ENCODE measurements at regions not wholly inside any gene's neighbourhood (a gene's known extent, or its start where the extent isn't known, plus 50 kb on each side); places are given as distances from the start of the nearest gene placed in this dataset.

DNA sequence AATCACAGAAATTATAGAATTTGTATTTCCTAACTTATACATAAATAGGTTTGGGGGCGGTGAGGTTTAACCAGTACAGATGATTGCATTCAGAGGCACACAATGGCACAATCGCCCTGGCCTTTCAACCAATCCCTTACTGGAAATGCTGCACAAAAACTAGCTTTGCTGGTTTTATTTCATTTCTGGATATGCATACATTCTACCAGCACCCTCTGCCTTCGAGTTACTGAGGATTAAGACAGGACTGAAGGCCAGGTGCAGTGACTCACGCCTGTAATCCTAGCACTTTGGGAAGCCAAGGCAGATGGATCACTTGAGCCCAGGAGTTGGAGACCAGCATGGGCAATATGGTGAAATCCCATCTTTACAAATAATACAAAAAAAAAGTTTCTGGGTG, 336.1 kb downstream of the ARRDC4 start:
- H3K27me3 Mint-ChIP-seq = peaks cover 14% of the 10 kb centered on the region
- H3K4me1 Mint-ChIP-seq = no peaks in the 10 kb centered on the region
- H3K36me3 Mint-ChIP-seq (ENCODE audit: insufficient read depth) = peaks cover 3% of the 10 kb centered on the region
- H3K27ac Mint-ChIP-seq (ENCODE audit: low read depth) = no peak overlapping the region
- ATAC-seq (replicated peaks; ENCODE audit: extremely low read depth, poor library complexity, severe bottlenecking) (no peak), DNase-seq (ENCODE audit: low spot score in 2 of 2) (no peak)
- H3K4me3 Mint-ChIP-seq = no peak overlapping the region
- H3K9me3 Mint-ChIP-seq = no peaks in the 10 kb centered on the region

DNA sequence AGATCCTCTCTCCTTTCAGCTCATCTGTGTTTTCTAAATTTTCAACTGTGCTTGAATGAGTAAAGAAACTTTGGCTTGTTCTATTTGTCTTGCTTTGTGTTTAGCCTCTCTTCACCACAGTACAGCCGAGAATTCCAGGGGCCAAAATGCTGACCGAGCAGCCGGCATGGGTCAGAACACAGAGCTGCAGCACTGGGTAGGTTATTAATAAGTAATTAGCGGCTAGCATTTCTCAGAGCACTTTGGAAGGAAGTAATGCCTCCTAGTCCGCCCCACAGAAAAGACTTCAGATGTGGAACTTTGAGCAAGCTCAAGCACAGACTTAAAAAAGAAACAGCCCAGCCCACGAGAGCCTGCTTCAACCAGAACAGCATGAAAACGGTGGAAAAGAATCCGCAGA, 343.9 kb downstream of the ARRDC4 start:
- ATAC-seq (replicated peaks; ENCODE audit: extremely low read depth, poor library complexity, severe bottlenecking) (no peak), DNase-seq (ENCODE audit: low spot score in 2 of 2) (no peak)
- H3K27me3 Mint-ChIP-seq = peaks cover 14% of the 10 kb centered on the region
- H3K27ac Mint-ChIP-seq (ENCODE audit: low read depth) = no peak overlapping the region
- no peaks in the 10 kb centered on the region for H3K9me3 Mint-ChIP-seq
- no peaks in the 10 kb centered on the region for H3K4me1 Mint-ChIP-seq
- no peak overlapping the region for H3K4me3 Mint-ChIP-seq
- H3K36me3 Mint-ChIP-seq (ENCODE audit: insufficient read depth) = peaks cover 1% of the 10 kb centered on the region

DNA sequence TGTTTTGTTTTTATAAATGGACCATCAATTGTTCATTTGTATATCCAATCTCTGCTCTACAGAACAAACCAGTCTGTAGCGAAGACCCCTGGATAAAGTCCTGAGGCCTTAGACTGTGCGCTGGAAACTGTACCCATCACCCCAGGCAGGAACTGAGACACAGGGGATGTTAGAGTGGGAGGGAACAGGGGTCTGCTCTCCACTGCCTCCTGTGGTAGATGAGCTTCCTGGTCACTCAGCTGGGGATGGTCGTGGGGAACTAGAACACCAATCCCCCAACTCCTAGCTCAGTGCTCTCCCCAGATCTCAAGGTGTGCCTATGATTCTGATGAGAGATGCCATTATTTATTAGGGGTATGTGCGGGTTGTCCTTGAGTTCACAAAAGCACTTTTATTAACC, 340.2 kb upstream of the IGF1R start:
- Mint-ChIP-seq H3K4me1 (no peaks in the 10 kb centered on the region), H3K27ac (ENCODE audit: low read depth) (no peak overlapping the region), H3K9me3 (no peaks in the 10 kb centered on the region), H3K4me3 (no peak overlapping the region), H3K36me3 (ENCODE audit: insufficient read depth) (no peaks in the 10 kb centered on the region), H3K27me3 (no peaks in the 10 kb centered on the region)
- ATAC-seq (replicated peaks; ENCODE audit: extremely low read depth, poor library complexity, severe bottlenecking) = no peak
- no peak for DNase-seq (ENCODE audit: low spot score in 2 of 2)

DNA sequence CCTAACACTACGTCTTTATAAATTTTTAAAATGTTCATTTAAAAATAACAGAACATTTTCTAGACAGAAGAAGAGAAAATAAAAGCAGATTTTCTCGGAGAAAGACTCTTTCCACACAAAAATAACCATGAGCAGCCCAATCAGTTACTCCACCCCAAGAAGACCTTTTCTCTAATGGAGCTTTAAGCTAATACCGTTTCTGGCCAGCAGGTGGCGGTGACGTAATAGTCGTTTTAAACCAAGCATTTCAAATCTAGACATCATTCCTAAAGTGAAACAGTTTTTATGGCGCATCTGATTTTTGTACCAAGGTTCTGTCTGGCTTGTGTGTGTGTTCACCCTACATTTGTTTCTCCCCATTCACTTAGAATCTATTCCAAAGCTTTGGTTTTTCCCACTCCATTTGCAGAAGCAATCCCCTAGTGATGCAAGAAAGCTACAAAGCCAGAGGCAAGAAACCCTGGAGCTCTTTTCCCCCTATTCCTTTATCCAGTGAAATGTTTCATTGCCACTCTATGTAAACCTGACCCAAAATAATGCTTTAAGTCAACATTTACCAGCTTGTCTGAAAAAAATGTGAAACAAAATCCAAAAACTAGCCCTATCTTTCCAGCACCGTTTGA, 336.7 kb upstream of the IGF1R start:
- ATAC-seq (replicated peaks; ENCODE audit: extremely low read depth, poor library complexity, severe bottlenecking) = no peak
- no peak overlapping the region for H3K4me3 Mint-ChIP-seq
- H3K4me1 Mint-ChIP-seq = no peaks in the 10 kb centered on the region
- DNase-seq (ENCODE audit: low spot score in 2 of 2) = peak; percentile 23 to 54
- H3K27me3 Mint-ChIP-seq = no peaks in the 10 kb centered on the region
- H3K9me3 Mint-ChIP-seq = no peaks in the 10 kb centered on the region
- no peaks in the 10 kb centered on the region for H3K36me3 Mint-ChIP-seq (ENCODE audit: insufficient read depth)
- H3K27ac Mint-ChIP-seq (ENCODE audit: low read depth) = no peak overlapping the region

DNA sequence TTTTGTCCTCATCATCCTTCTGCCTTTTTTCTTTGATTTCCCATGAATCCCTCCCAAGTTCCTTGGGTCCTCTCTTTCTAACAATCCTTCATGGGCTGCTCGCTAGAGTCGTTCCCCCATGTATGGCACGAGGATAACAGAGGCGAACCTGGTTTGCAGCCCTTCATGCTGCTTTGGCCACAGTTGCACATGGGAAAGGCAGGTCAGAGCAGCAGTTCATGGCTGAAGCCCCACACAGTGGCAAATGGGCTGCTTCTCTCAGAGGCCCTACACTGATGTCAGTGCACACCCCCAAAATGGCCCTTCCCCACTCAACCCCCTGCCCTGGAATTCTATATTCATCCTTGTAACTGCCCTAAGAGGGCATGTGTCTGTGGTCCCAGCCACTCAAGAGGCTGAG, 335.4 kb upstream of the IGF1R start:
- no peak for DNase-seq (ENCODE audit: low spot score in 2 of 2)
- no peaks in the 10 kb centered on the region for H3K4me1 Mint-ChIP-seq
- no peaks in the 10 kb centered on the region for H3K27me3 Mint-ChIP-seq
- no peaks in the 10 kb centered on the region for H3K36me3 Mint-ChIP-seq (ENCODE audit: insufficient read depth)
- no peaks in the 10 kb centered on the region for H3K9me3 Mint-ChIP-seq
- no peak overlapping the region for H3K4me3 Mint-ChIP-seq
- no peak overlapping the region for H3K27ac Mint-ChIP-seq (ENCODE audit: low read depth)
- no peak for ATAC-seq (replicated peaks; ENCODE audit: extremely low read depth, poor library complexity, severe bottlenecking)

DNA sequence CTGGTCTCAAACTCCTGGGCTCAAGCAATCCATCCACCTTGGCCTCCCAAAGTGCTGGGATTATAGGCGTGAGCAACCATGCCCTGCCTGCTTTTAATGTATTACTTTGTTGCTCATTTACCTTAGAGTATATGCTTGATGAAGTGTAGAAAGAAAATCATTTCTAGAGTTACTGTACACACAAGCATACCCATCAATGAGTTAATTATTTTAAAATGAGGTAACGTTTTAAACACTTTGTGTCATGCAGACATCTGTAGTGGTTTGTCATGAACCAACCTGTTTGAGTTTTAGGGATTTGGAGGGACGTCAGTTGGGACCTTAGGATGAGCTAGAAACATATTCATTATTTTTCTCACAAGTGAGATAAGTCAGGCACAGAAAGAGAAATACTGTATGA, 332.4 kb upstream of the IGF1R start:
- Mint-ChIP-seq H3K27ac (ENCODE audit: low read depth) (no peak overlapping the region), H3K27me3 (no peaks in the 10 kb centered on the region)

DNA sequence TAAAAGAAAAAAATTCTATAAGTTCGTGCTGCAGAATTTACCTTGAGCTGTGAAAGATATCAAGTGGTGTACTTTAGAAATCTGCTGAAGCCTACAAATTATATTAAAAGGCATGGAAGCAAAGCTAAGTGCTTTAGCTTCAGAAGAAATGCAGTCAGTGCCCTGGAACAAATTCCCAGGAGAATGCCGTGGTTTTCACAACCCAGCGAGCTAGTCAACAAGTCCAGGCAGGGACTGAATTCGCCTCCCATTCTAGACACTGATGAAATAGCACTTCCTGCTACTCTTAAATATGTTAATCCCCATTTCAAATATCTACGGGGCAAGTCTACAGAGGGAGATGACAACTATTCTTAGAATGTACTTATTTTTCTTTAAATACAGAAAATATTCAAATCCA, 326.4 kb upstream of the IGF1R start:
- H3K36me3 Mint-ChIP-seq (ENCODE audit: insufficient read depth) = no peaks in the 10 kb centered on the region
- no peaks in the 10 kb centered on the region for H3K9me3 Mint-ChIP-seq
- H3K4me1 Mint-ChIP-seq = no peaks in the 10 kb centered on the region
- DNase-seq (ENCODE audit: low spot score in 2 of 2) (no peak), ATAC-seq (replicated peaks; ENCODE audit: extremely low read depth, poor library complexity, severe bottlenecking) (no peak)
- H3K4me3 Mint-ChIP-seq = no peak overlapping the region
- no peak overlapping the region for H3K27ac Mint-ChIP-seq (ENCODE audit: low read depth)
- H3K27me3 Mint-ChIP-seq = no peaks in the 10 kb centered on the region

More for the DNA sequence above, 332.4 kb upstream of the IGF1R start:
- DNase-seq (ENCODE audit: low spot score in 2 of 2) (no peak), ATAC-seq (replicated peaks; ENCODE audit: extremely low read depth, poor library complexity, severe bottlenecking) (no peak)
- Mint-ChIP-seq H3K4me3 (no peak overlapping the region), H3K4me1 (no peaks in the 10 kb centered on the region), H3K9me3 (no peaks in the 10 kb centered on the region), H3K36me3 (ENCODE audit: insufficient read depth) (no peaks in the 10 kb centered on the region)

DNA sequence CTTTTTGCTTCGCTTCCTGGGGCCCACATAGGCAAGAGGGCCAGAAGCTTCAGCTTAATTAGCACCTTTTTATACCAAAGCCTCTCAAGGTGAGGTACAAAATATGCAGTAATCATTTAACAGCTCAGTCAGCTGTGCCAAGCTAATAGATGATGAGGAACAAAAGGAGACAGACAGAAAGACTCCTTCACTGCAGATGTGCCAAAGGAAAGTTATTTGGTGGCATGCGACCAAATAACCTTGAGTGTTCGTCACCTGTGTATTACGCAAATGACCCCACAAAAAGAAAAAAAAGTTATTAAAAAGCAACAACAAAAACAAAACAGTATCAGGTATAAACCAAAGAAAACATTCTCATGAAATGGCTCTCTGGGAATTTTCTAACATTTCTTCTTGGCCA, 325.8 kb upstream of the IGF1R start:
- Mint-ChIP-seq H3K4me1 (no peaks in the 10 kb centered on the region), H3K4me3 (no peak overlapping the region), H3K27me3 (no peaks in the 10 kb centered on the region), H3K36me3 (ENCODE audit: insufficient read depth) (no peaks in the 10 kb centered on the region), H3K27ac (ENCODE audit: low read depth) (no peak overlapping the region), H3K9me3 (no peaks in the 10 kb centered on the region)
- no peak for ATAC-seq (replicated peaks; ENCODE audit: extremely low read depth, poor library complexity, severe bottlenecking)
- DNase-seq (ENCODE audit: low spot score in 2 of 2) = no peak

DNA sequence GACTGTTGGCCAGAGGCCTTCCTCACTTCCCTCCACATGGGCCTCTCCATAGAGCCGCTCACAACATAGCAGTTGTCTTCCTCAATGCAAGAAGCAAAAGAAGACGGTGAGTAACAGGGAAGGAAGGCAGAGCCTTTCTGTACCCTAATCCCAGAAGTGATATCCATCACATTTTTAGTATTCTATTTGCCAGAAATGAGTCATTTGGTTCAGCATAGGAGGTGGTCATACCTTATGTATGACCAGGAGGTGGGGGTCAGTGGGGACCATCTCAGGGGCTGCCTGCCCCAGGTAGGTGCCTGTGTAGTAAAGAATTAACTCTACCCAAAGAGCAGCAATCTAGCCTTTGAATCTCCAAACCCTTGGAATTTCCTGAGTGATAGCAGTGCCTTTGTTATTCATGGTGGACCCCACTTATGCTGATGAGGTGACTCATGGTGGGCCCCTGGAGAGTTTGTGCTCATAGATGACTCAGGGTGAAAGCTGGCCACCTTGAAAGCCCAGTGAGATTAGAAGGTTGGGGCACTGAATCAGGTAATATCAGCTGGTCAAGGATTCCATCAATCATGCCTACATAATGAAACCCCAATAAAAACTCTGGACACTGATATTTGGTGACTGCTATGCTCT, 323.9 kb upstream of the IGF1R start:
- H3K27me3 Mint-ChIP-seq = no peaks in the 10 kb centered on the region
- no peaks in the 10 kb centered on the region for H3K9me3 Mint-ChIP-seq
- no peaks in the 10 kb centered on the region for H3K36me3 Mint-ChIP-seq (ENCODE audit: insufficient read depth)
- no peak overlapping the region for H3K27ac Mint-ChIP-seq (ENCODE audit: low read depth)
- ATAC-seq (replicated peaks; ENCODE audit: extremely low read depth, poor library complexity, severe bottlenecking) (no peak), DNase-seq (ENCODE audit: low spot score in 2 of 2) (no peak)
- no peak overlapping the region for H3K4me3 Mint-ChIP-seq
- H3K4me1 Mint-ChIP-seq = no peaks in the 10 kb centered on the region

DNA sequence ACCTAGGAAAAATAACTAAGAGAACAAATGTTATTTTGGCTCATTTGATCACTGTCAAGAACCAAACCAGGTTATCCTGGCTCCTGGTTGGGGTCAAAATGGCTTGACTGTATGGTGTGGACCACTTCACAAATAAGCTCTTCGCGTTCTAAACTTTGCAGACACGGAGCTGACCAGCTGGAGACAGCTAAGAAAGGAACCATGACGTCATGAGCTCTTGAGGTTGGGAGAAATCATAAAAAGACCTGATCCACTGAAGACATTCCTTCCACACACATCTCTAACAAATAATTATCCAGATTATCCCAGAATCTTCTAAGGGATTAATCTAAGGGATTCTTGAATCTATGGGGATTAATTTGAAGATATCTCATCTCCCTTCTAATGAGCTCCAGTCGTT, 321.5 kb upstream of the IGF1R start:
- peaks cover 2% of the 10 kb centered on the region for H3K27me3 Mint-ChIP-seq
- H3K4me1 Mint-ChIP-seq = no peaks in the 10 kb centered on the region
- DNase-seq (ENCODE audit: low spot score in 2 of 2) = no peak
- H3K4me3 Mint-ChIP-seq = no peak overlapping the region
- H3K27ac Mint-ChIP-seq (ENCODE audit: low read depth) = no peak overlapping the region
- no peaks in the 10 kb centered on the region for H3K36me3 Mint-ChIP-seq (ENCODE audit: insufficient read depth)
- no peak for ATAC-seq (replicated peaks; ENCODE audit: extremely low read depth, poor library complexity, severe bottlenecking)
- H3K9me3 Mint-ChIP-seq = no peaks in the 10 kb centered on the region

DNA sequence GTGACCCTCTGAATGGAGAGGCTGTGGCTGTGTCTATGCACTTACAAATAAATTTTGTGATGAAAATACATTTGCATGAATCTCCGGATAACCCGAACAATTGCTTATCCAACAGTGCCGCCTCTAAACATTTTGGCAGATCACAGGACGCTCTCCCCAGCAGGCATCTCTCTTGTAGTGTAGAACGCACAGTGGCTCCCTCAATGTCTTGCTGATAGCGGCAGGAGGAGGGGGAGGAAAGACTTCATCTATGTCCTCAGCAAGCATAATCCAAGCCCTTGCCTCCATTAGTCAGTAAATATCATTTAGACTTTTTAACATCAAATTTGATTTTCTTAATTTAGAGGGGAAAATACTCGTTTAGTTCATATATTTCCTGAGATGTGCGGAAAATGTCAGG, 318.1 kb upstream of the IGF1R start:
- Mint-ChIP-seq H3K36me3 (ENCODE audit: insufficient read depth) (no peaks in the 10 kb centered on the region), H3K9me3 (peaks cover 7% of the 10 kb centered on the region), H3K4me3 (no peak overlapping the region), H3K27ac (ENCODE audit: low read depth) (no peak overlapping the region), H3K27me3 (peaks cover 13% of the 10 kb centered on the region), H3K4me1 (no peaks in the 10 kb centered on the region)
- no peak for DNase-seq (ENCODE audit: low spot score in 2 of 2)
- no peak for ATAC-seq (replicated peaks; ENCODE audit: extremely low read depth, poor library complexity, severe bottlenecking)

DNA sequence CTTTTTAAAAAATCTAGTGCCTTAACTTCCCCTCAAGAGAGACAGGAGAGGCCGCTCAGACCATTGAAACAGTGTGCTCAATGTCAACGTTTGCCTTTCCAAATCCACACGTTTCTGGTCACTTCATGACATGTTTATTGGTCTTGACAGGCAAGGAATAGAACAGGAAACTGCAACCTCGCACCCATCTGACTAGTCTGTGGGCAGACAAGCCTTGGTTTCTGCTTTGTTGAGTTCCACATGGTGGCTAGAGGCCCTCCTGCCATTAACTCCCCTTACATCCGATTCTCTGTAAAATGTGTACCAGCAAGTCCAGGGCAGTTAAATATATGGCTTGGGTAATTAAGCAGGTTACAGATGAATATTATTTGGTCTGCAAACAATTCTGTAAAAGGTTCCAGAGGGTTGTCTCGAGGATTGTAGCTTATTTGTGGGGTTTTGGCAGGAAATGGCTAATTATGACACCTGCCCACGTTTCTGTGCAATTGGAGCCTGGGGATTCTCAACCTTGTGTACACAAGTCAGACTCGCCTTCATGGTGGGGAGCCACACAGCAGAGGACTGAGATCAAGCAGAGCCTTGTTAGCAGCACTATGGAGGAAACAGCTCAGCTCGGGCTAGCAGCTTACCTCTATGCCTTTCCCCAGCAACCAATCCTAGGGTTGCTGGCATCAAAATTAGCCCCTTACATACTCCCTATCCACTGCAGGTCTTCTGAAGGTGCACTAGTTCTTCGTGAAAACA, 317.5 kb upstream of the IGF1R start:
- Mint-ChIP-seq H3K27me3 (peaks cover 13% of the 10 kb centered on the region), H3K4me1 (no peaks in the 10 kb centered on the region), H3K36me3 (ENCODE audit: insufficient read depth) (no peaks in the 10 kb centered on the region), H3K9me3 (peaks cover 7% of the 10 kb centered on the region), H3K27ac (ENCODE audit: low read depth) (no peak overlapping the region), H3K4me3 (no peak overlapping the region)
- DNase-seq (ENCODE audit: low spot score in 2 of 2) (no peak), ATAC-seq (replicated peaks; ENCODE audit: extremely low read depth, poor library complexity, severe bottlenecking) (no peak)

DNA sequence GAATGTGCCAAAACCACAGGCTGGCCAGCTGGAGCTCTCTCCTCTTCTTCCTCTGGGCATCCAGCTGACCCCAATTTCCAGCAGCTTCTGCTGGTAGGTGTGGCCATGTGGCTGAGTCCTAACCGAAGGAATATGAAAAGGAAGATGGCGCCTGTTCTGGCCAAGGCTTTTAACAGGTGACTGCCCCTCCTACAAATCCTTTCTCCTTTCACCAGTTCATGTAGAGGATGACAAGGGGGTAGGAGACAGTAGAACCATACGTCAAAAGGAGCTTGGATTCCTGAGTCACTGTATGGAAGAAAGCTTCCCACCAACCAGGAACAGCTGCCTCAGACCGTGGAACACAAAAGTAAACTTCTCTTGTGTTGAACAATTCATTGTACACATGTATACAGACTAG, 316.7 kb upstream of the IGF1R start:
- no peaks in the 10 kb centered on the region for H3K4me1 Mint-ChIP-seq
- H3K27me3 Mint-ChIP-seq = peaks cover 13% of the 10 kb centered on the region
- H3K36me3 Mint-ChIP-seq (ENCODE audit: insufficient read depth) = no peaks in the 10 kb centered on the region
- H3K4me3 Mint-ChIP-seq = no peak overlapping the region
- H3K27ac Mint-ChIP-seq (ENCODE audit: low read depth) = no peak overlapping the region
- peaks cover 7% of the 10 kb centered on the region for H3K9me3 Mint-ChIP-seq
- ATAC-seq (replicated peaks; ENCODE audit: extremely low read depth, poor library complexity, severe bottlenecking) (no peak), DNase-seq (ENCODE audit: low spot score in 2 of 2) (no peak)
